Keratinocyte (primary cell): ENCODE measurements at regions not wholly inside any gene's neighbourhood (a gene's known extent, or its start where the extent isn't known, plus 50 kb on each side); places are given as distances from the start of the nearest gene placed in this dataset.

Experiments used
- DNase-seq: peaks from one replicate; pipeline ENCODE4 v3.0.0-alpha.2; 2011; ENCODE audit warnings: low read depth, missing footprints, low spot score
- FAIRE-seq: peaks from 2 replicates; lab custom pipeline; 2011; peaks lifted over from hg19 to GRCh38; lab: Jason Lieb, UNC
- H2AFZ ChIP-seq: 2 replicates; pipeline ENCODE4 v1.6.0; 2012; ENCODE audit warnings: low read length, control low read depth, inconsistent platforms; ENCODE audit not compliant: control insufficient read depth
- H3K27ac ChIP-seq: 2 replicates; pipeline ENCODE4 v1.5.1; 2011; ENCODE audit warnings: low read length; ENCODE audit not compliant: control insufficient read depth, insufficient read depth
- H3K27me3 ChIP-seq: 3 replicates; pipeline ENCODE4 v1.6.0; 2011; ENCODE audit warnings: low read length; ENCODE audit not compliant: control insufficient read depth, insufficient read depth; ENCODE audit errors: extremely low read depth
- H3K36me3 ChIP-seq, 2 experiments: 2 replicates in 1 of 2; 3 replicates in 1 of 2; pipeline ENCODE4 v1.5.1; 2011; ENCODE audit warnings: low read length in 2 of 2, mild to moderate bottlenecking in 1 of 2; ENCODE audit not compliant: control insufficient read depth in 2 of 2, insufficient read depth in 2 of 2; ENCODE audit errors: extremely low read depth in 1 of 2
- H3K4me1 ChIP-seq: 3 replicates; pipeline ENCODE4 v1.5.1; 2011; ENCODE audit warnings: low read length; ENCODE audit not compliant: control insufficient read depth, insufficient read depth; ENCODE audit errors: extremely low read depth
- H3K4me2 ChIP-seq: 3 replicates; pipeline ENCODE4 v1.6.0; 2011; ENCODE audit warnings: low read depth, low read length; ENCODE audit not compliant: control insufficient read depth, insufficient read depth; ENCODE audit errors: extremely low read depth
- H3K4me3 ChIP-seq, 3 experiments: fragments of 200-600 bp in 1 of 3; sonication (generic) in 1 of 3; 2 replicates in 2 of 3; 3 replicates in 1 of 3; pipeline ENCODE4 v1.5.1; 2011 to 2016; ENCODE audit warnings: low read length in 3 of 3, mild to moderate bottlenecking in 3 of 3, control low read depth in 2 of 3, inconsistent platforms in 1 of 3, low read depth in 1 of 3, mixed read lengths in 1 of 3, mixed run types in 1 of 3, moderate library complexity in 1 of 3; ENCODE audit not compliant: control insufficient read depth in 2 of 3, insufficient read depth in 2 of 3; ENCODE audit errors: extremely low read depth in 1 of 3
- H3K79me2 ChIP-seq: 2 replicates; pipeline ENCODE4 v1.6.0; 2012; ENCODE audit warnings: low read length; ENCODE audit not compliant: control insufficient read depth, insufficient read depth
- H3K9ac ChIP-seq: 3 replicates; pipeline ENCODE4 v1.6.0; 2011; ENCODE audit warnings: low read length; ENCODE audit not compliant: control insufficient read depth, insufficient read depth; ENCODE audit errors: extremely low read depth
- H3K9me1 ChIP-seq: 3 replicates; pipeline ENCODE4 v1.6.0; 2011; ENCODE audit warnings: low read length; ENCODE audit not compliant: control insufficient read depth, insufficient read depth; ENCODE audit errors: extremely low read depth
- H3K9me3 ChIP-seq: 2 replicates; pipeline ENCODE4 v1.5.1; 2012; ENCODE audit warnings: low read depth, low read length; ENCODE audit not compliant: control insufficient read depth
- H4K20me1 ChIP-seq: 3 replicates; pipeline ENCODE4 v1.6.0; 2011; ENCODE audit warnings: low read length; ENCODE audit not compliant: control insufficient read depth, insufficient read depth; ENCODE audit errors: extremely low read depth
- EZH2 ChIP-seq: IDR thresholded peaks from one replicate; pipeline ENCODE4 v1.6.1; 2012; ENCODE audit warnings: inconsistent platforms, mild to moderate bottlenecking, low read length, moderate library complexity
- dilution Hi-C: fragments of 300-500 bp; cut with MboI; formaldehyde crosslinking; loops from one replicate; pipeline ENCODE4 v1.7.0; 2020; ENCODE audit warnings: low sequenced_read_pairs; ENCODE audit not compliant: extremely low pct_ligation_motif_present
- TF ChIP-seq, protein P1 (sequence below), 3 experiments: IDR thresholded peaks in 1 of 3; conservative IDR thresholded peaks in 1 of 3; optimal IDR thresholded peaks in 1 of 3; 2 replicates in 2 of 3; 3 replicates in 1 of 3; pipeline versions ENCODE3 to v1.5.1; 2011; ENCODE audit warnings: low read length in 3 of 3, mild to moderate bottlenecking in 3 of 3, moderate library complexity in 2 of 3, control low read depth in 1 of 3, inconsistent platforms in 1 of 3; ENCODE audit not compliant: insufficient read depth in 2 of 3; ENCODE audit errors: extremely low read depth in 1 of 3

DNA sequence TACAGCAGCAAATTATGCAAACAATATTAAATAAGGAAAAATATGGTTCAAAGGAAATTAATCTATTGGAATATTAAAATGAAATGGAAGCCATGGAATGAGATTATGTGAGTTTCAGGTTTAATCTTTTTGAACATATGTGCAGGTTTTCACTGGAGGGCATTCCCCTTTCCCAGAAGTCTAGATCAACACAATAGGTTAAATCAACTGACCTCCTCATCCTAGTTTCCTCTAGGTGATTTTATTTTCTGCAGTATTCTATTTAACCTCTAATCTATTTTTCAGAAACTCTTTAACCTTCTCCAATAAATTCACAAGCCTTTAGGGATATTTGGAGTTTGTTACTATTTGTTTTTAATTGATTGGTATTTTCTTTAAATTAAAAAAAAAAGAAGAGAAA, 2657.6 kb upstream of the PCDH20 start:
- Histone ChIP-seq H3K27ac (no peak overlapping the region), H3K4me2 (no peak overlapping the region), H3K4me3 (no peak overlapping the region), H2AFZ (no peak overlapping the region), H3K9me1 (no peaks in the 10 kb centered on the region), H3K9me3 (peaks cover 2% of the 10 kb centered on the region), H3K27me3 (no peaks in the 10 kb centered on the region), H3K36me3 (no peaks in the 10 kb centered on the region), H3K4me1 (no peaks in the 10 kb centered on the region), H3K9ac (no peak overlapping the region), H3K79me2 (no peaks in the 10 kb centered on the region), H4K20me1 (no peaks in the 10 kb centered on the region)
- dilution Hi-C loops, result no loop called here
- no peak for DNase-seq
- no peak for FAIRE-seq
- no peak for TF ChIP-seq EZH2
- TF ChIP-seq, protein P1, sequence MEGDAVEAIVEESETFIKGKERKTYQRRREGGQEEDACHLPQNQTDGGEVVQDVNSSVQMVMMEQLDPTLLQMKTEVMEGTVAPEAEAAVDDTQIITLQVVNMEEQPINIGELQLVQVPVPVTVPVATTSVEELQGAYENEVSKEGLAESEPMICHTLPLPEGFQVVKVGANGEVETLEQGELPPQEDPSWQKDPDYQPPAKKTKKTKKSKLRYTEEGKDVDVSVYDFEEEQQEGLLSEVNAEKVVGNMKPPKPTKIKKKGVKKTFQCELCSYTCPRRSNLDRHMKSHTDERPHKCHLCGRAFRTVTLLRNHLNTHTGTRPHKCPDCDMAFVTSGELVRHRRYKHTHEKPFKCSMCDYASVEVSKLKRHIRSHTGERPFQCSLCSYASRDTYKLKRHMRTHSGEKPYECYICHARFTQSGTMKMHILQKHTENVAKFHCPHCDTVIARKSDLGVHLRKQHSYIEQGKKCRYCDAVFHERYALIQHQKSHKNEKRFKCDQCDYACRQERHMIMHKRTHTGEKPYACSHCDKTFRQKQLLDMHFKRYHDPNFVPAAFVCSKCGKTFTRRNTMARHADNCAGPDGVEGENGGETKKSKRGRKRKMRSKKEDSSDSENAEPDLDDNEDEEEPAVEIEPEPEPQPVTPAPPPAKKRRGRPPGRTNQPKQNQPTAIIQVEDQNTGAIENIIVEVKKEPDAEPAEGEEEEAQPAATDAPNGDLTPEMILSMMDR (optimal IDR thresholded peaks at IDR 0.05 in 1 of 3, IDR thresholded peaks at IDR 0.05 in 1 of 3, conservative IDR thresholded peaks at IDR 0.05 in 1 of 3; ENCODE audit: extremely low read depth in 1 of 3, insufficient read depth in 2 of 3, low read length in 3 of 3), result no peak

DNA sequence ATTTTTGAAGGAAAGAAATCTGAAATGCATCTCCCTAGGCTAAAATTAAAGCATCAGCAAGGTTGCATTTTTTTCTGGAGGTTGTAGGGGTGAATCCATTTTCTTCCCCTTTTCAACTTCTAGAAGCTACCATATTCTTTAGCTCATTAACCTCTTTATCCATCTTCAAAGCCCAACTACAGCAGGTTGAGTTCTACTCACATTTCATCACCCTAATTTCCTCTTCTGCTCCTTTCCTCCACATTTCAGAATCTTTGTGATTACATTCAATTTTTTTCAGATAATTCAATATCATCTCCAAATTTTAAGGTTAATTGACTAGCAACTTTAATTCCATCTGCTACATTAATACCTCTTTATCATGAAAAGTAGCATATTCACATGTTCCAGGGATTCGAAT, 2655.7 kb upstream of the PCDH20 start:
- Histone ChIP-seq H3K4me2 (no peak overlapping the region), H3K9me3 (peaks cover 2% of the 10 kb centered on the region), H3K36me3 (no peaks in the 10 kb centered on the region), H3K79me2 (no peaks in the 10 kb centered on the region), H3K4me1 (no peaks in the 10 kb centered on the region), H3K27me3 (no peaks in the 10 kb centered on the region), H3K4me3 (no peak overlapping the region), H4K20me1 (no peaks in the 10 kb centered on the region), H3K9me1 (no peaks in the 10 kb centered on the region), H2AFZ (no peak overlapping the region), H3K9ac (no peak overlapping the region), H3K27ac (no peak overlapping the region)
- DNase-seq (no peak), FAIRE-seq (no peak)
- TF ChIP-seq, protein P1 (optimal IDR thresholded peaks at IDR 0.05 in 1 of 3, IDR thresholded peaks at IDR 0.05 in 1 of 3, conservative IDR thresholded peaks at IDR 0.05 in 1 of 3; ENCODE audit: extremely low read depth in 1 of 3, insufficient read depth in 2 of 3, low read length in 3 of 3), result no peak
- no peak for TF ChIP-seq EZH2
- dilution Hi-C loops, result no loop called here
